ENCODE measurements at regions not wholly inside any gene's neighbourhood (a gene's known extent, or its start where the extent isn't known, plus 50 kb on each side); places are given as distances from the start of the nearest gene placed in this dataset.

DNA sequence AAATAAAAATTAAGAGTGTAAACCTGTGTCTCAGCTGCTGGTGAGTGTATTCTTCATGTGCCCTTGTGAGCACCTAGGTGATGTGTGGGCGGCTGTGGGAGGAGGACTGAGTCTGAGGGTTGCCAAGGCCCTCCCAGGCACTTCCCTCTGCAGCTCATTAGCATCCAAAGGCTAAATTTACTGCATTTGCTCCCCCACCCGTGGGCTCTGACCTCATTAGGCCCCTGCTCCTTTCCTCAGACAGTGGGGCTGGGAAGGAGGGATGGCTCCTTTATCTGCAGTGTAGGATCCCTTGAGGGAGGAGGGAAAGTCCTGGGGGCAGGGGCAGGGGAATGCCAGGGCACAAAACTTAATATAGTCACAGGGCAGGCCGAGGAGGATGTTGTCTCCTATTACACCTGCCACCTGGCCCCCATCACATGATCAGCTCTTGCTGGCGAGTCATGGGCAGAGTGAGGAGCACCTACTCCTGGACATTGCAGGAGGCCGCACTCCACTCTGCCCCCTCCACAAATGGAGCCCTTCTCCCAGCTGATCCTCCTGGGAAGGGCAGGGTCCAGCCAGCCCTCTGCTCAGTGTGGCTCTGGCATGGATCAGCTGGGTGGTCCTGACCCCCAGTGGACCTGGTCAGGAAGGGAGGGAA is 133.2 kb downstream of the MRPL14 start:
- H3K4me1 ChIP-seq (ENCODE audit: control insufficient read depth in 1 of 2, insufficient read depth in 2 of 2, low read depth in 1 of 2, low read length in 1 of 2) = peaks cover 17 to 64% of the 10 kb centered on the region in 2 experiments; a peak in 2 of 4 replicates
- TF ChIP-seq CHD2 (IDR thresholded peaks at IDR 0.05; ENCODE audit: low read length, partially characterized antibody) (no peak), EZH2phosphoT487 (IDR thresholded peaks at IDR 0.05; ENCODE audit: borderline replicate concordance, low read depth) (no peak), MXI1 (IDR thresholded peaks at IDR 0.05; ENCODE audit: low read depth, low read length) (no peak), TEAD4 (IDR thresholded peaks at IDR 0.05; ENCODE audit: borderline replicate concordance, insufficient read depth) (no peak)
- DNase-seq = no peak
- no peaks in the 10 kb centered on the region for H4K20me1 ChIP-seq (ENCODE audit: insufficient read depth)
- no peaks in the 10 kb centered on the region for H3K9me2 ChIP-seq
- H3K9me3 ChIP-seq = no peaks in the 10 kb centered on the region
- ChIA-PET CTCF (interaction anchor here (1.1 to 3.3 kb wide), 8 partner anchors 10 to 225 kb away, joined by 3 to 17 read pairs (median 3); partner anchors contain the start of gene VEGFA), POLR2A (interaction anchor here (1.0 kb wide), 1 partner anchor 216 kb away, joined by 3 read pairs; no protein-coding TSS in a partner anchor)
- WGBS (ENCODE audit: low lambda C conversion rate) = 64% methylated on average over 3 of the region's 5 CpGs
- H3K79me2 ChIP-seq (ENCODE audit: insufficient read depth) = no peaks in the 10 kb centered on the region
- H3F3A ChIP-seq (replicated peaks; ENCODE audit: insufficient read depth) = no peaks in the 10 kb centered on the region
- H3K27me3 ChIP-seq (ENCODE audit: insufficient read depth) = no peaks in the 10 kb centered on the region
- H3K4me3 ChIP-seq (ENCODE audit: low read depth in 2 of 2, low read length in 1 of 2) = no peak overlapping the region
- H3K4me2 ChIP-seq = no peak overlapping the region
- H3K9ac ChIP-seq = no peak overlapping the region
- H3K36me3 ChIP-seq (replicated peaks in 1 of 2; ENCODE audit: control insufficient read depth in 1 of 2, insufficient read depth in 2 of 2, low read length in 1 of 2) = no peaks in the 10 kb centered on the region
- H2AFZ ChIP-seq (ENCODE audit: low read depth) = no peak overlapping the region
- H3K27ac ChIP-seq (ENCODE audit: low read depth in 2 of 2, low read length in 1 of 2) = peak overlapping the region in 1 of 2 experiments; percentile 50; a peak in 1 of 4 replicates

DNA sequence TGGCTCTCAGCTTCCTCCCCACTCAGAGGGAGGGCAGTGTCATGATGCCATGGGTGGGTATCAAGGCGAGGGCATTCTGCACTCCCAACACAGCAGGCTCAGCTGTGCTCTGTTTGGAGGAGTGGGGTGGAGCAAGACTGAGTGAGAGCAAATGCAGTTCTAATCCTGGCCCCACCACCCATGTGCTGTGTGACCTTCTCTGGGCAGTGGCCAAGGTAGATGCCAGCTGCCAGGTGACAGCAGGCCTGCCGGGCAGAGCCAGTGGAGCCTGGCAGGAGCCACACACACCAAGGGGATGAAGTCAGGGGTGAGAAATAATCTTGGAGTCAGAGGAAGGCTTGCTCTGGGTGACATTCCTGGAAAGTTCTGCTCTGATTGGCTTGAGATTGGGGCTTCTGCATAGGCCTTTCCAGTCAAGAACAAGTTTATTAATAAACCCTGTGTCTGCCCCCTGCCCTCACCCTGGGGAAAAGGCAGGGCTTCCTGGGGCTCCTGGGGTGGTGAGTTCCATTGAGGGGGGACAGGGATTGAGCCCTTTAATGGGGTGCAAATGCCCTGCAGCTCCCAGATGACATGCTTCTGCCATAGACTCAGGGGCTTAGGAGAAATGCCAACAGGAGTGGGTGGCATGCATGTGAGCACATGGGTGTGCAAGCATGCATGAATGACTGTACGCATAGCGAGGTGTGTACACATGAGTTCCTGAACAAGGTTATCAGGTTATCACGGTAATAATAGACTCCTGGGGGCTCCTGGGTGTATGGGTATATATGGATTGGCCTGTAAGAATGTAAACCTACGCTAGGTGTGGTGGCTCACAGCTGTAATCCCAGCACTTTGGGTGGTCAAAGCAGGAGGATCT is 134.2 kb downstream of the MRPL14 start:
- WGBS (ENCODE audit: low lambda C conversion rate) = 100% methylated on average over 5 of the region's 6 CpGs
- Histone ChIP-seq H3K36me3 (replicated peaks in 1 of 2; ENCODE audit: control insufficient read depth in 1 of 2, insufficient read depth in 2 of 2, low read length in 1 of 2) (no peaks in the 10 kb centered on the region), H3F3A (replicated peaks; ENCODE audit: insufficient read depth) (no peaks in the 10 kb centered on the region), H3K27me3 (ENCODE audit: insufficient read depth) (no peaks in the 10 kb centered on the region), H2AFZ (ENCODE audit: low read depth) (no peak overlapping the region), H3K9me2 (no peaks in the 10 kb centered on the region), H3K27ac (ENCODE audit: low read depth in 2 of 2, low read length in 1 of 2) (peak overlapping the region in 1 of 2 experiments; percentile 58; a peak in 1 of 4 replicates), H3K9ac (no peak overlapping the region), H3K4me3 (ENCODE audit: low read depth in 2 of 2, low read length in 1 of 2) (no peak overlapping the region), H3K4me1 (ENCODE audit: control insufficient read depth in 1 of 2, insufficient read depth in 2 of 2, low read depth in 1 of 2, low read length in 1 of 2) (peaks cover 17 to 64% of the 10 kb centered on the region in 2 experiments; a peak in 2 of 4 replicates), H4K20me1 (ENCODE audit: insufficient read depth) (no peaks in the 10 kb centered on the region), H3K9me3 (no peaks in the 10 kb centered on the region), H3K4me2 (no peak overlapping the region), H3K79me2 (ENCODE audit: insufficient read depth) (no peaks in the 10 kb centered on the region)
- POLR2A ChIA-PET = no interaction called here
- no peak for DNase-seq
- CTCF ChIA-PET = interaction anchor here (1.0 to 4.9 kb wide), 13 partner anchors 11 to 224 kb away, joined by 3 to 33 read pairs (median 9); partner anchors contain the start of gene VEGFA
- TF ChIP-seq GABPA (IDR thresholded peaks at IDR 0.05; ENCODE audit: low read depth) (no peak), FOSL2 (IDR thresholded peaks at IDR 0.05; ENCODE audit: borderline replicate concordance, low read depth) (no peak), MXI1 (IDR thresholded peaks at IDR 0.05; ENCODE audit: low read depth, low read length) (no peak), CHD2 (IDR thresholded peaks at IDR 0.05; ENCODE audit: low read length, partially characterized antibody) (no peak), TEAD4 (IDR thresholded peaks at IDR 0.05; ENCODE audit: borderline replicate concordance, insufficient read depth) (no peak), RCOR1 (IDR thresholded peaks at IDR 0.05; ENCODE audit: low read length) (no peak), POLR2AphosphoS5 (IDR thresholded peaks at IDR 0.05; ENCODE audit: low read depth, low read length) (no peak), TCF12 (IDR thresholded peaks at IDR 0.05) (no peak), GATA2 (CRISPR knock-in tag; IDR thresholded peaks at IDR 0.05) (no peak), FOXJ3 (CRISPR knock-in tag; IDR thresholded peaks at IDR 0.05) (no peak), EP300 (IDR thresholded peaks at IDR 0.05; ENCODE audit: borderline replicate concordance in 1 of 2, low read depth in 1 of 2, low read length in 1 of 2) (no peak), SMC3 (IDR thresholded peaks at IDR 0.05; ENCODE audit: low read depth, low read length) (no peak)
- TF ChIP-seq, protein P1, sequence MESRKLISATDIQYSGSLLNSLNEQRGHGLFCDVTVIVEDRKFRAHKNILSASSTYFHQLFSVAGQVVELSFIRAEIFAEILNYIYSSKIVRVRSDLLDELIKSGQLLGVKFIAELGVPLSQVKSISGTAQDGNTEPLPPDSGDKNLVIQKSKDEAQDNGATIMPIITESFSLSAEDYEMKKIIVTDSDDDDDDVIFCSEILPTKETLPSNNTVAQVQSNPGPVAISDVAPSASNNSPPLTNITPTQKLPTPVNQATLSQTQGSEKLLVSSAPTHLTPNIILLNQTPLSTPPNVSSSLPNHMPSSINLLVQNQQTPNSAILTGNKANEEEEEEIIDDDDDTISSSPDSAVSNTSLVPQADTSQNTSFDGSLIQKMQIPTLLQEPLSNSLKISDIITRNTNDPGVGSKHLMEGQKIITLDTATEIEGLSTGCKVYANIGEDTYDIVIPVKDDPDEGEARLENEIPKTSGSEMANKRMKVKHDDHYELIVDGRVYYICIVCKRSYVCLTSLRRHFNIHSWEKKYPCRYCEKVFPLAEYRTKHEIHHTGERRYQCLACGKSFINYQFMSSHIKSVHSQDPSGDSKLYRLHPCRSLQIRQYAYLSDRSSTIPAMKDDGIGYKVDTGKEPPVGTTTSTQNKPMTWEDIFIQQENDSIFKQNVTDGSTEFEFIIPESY (IDR thresholded peaks at IDR 0.05; ENCODE audit: borderline replicate concordance, low read depth) = no peak
- TF ChIP-seq, protein P2, sequence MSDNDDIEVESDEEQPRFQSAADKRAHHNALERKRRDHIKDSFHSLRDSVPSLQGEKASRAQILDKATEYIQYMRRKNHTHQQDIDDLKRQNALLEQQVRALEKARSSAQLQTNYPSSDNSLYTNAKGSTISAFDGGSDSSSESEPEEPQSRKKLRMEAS (IDR thresholded peaks at IDR 0.05; ENCODE audit: low read depth) = no peak
- TF ChIP-seq, protein P3, sequence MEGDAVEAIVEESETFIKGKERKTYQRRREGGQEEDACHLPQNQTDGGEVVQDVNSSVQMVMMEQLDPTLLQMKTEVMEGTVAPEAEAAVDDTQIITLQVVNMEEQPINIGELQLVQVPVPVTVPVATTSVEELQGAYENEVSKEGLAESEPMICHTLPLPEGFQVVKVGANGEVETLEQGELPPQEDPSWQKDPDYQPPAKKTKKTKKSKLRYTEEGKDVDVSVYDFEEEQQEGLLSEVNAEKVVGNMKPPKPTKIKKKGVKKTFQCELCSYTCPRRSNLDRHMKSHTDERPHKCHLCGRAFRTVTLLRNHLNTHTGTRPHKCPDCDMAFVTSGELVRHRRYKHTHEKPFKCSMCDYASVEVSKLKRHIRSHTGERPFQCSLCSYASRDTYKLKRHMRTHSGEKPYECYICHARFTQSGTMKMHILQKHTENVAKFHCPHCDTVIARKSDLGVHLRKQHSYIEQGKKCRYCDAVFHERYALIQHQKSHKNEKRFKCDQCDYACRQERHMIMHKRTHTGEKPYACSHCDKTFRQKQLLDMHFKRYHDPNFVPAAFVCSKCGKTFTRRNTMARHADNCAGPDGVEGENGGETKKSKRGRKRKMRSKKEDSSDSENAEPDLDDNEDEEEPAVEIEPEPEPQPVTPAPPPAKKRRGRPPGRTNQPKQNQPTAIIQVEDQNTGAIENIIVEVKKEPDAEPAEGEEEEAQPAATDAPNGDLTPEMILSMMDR (IDR thresholded peaks at IDR 0.05) = no peak
- TF ChIP-seq, protein P4, sequence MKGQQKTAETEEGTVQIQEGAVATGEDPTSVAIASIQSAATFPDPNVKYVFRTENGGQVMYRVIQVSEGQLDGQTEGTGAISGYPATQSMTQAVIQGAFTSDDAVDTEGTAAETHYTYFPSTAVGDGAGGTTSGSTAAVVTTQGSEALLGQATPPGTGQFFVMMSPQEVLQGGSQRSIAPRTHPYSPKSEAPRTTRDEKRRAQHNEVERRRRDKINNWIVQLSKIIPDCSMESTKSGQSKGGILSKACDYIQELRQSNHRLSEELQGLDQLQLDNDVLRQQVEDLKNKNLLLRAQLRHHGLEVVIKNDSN (IDR thresholded peaks at IDR 0.05; ENCODE audit: borderline replicate concordance, low read depth) = no peak

All from SK-N-SH (cell line).